Fibroblast of lung (primary cell): ENCODE measurements at regions not wholly inside any gene's neighbourhood (a gene's known extent, or its start where the extent isn't known, plus 50 kb on each side); places are given as distances from the start of the nearest gene placed in this dataset.

Experiments used
- DNase-seq, 2 donors: peaks; one replicate each; pipeline versions ENCODE4 v3.0.0 to v3.0.0-alpha.2; 2010; ENCODE audit warnings: low read depth in 2 of 2
- H2AFZ ChIP-seq: 2 replicates; pipeline ENCODE4 v1.5.1; 2012; ENCODE audit warnings: low read length, control low read depth, inconsistent platforms
- H3K27ac ChIP-seq: 2 replicates; pipeline ENCODE4 v1.5.1; 2011; ENCODE audit warnings: low read length, control low read depth; ENCODE audit not compliant: insufficient read depth
- H3K27me3 ChIP-seq: 2 replicates; pipeline ENCODE4 v1.5.1; 2011; ENCODE audit warnings: mild to moderate bottlenecking, low read length; ENCODE audit not compliant: control insufficient read depth, insufficient read depth
- H3K36me3 ChIP-seq: 2 replicates; pipeline ENCODE4 v1.5.1; 2011; ENCODE audit warnings: low read length; ENCODE audit not compliant: control insufficient read depth, insufficient read depth
- H3K4me1 ChIP-seq: 2 replicates; pipeline ENCODE4 v1.5.1; 2011; ENCODE audit warnings: low read length; ENCODE audit not compliant: control insufficient read depth, insufficient read depth; ENCODE audit errors: extremely low read depth
- H3K4me2 ChIP-seq: 2 replicates; pipeline ENCODE4 v1.5.1; 2011; ENCODE audit warnings: low read length, control low read depth; ENCODE audit not compliant: insufficient read depth; ENCODE audit errors: extremely low read depth
- H3K4me3 ChIP-seq, 4 experiments: fragments of 200-600 bp in 1 of 4; sonication (generic) in 1 of 4; replicated peaks in 1 of 4; 2 replicates each; pipeline ENCODE4 v1.5.1; 2011 to 2016; ENCODE audit warnings: low read length in 4 of 4, low read depth in 3 of 4, mild to moderate bottlenecking in 3 of 4, control low read depth in 2 of 4, inconsistent platforms in 1 of 4, mixed read lengths in 1 of 4; ENCODE audit not compliant: insufficient read depth in 1 of 4; ENCODE audit errors: control extremely low read depth in 1 of 4
- H3K79me2 ChIP-seq: 2 replicates; pipeline ENCODE4 v1.5.1; 2012; ENCODE audit warnings: mild to moderate bottlenecking, low read length, inconsistent platforms; ENCODE audit not compliant: control insufficient read depth, insufficient read depth
- H3K9ac ChIP-seq: 2 replicates; pipeline ENCODE4 v1.5.1; 2011; ENCODE audit warnings: mild to moderate bottlenecking, low read length, control low read depth; ENCODE audit not compliant: insufficient read depth
- H3K9me3 ChIP-seq: 2 replicates; pipeline ENCODE4 v1.5.1; 2012; ENCODE audit warnings: low read depth, low read length; ENCODE audit not compliant: control insufficient read depth, insufficient read depth
- H4K20me1 ChIP-seq: 2 replicates; pipeline ENCODE4 v1.5.1; 2011; ENCODE audit warnings: low read length; ENCODE audit not compliant: control insufficient read depth, insufficient read depth; ENCODE audit errors: extremely low read depth
- EZH2 ChIP-seq: IDR thresholded peaks from 2 replicates; pipeline ENCODE4 v1.5.1; 2012; ENCODE audit warnings: low read length, control low read depth, mild to moderate bottlenecking; ENCODE audit errors: missing control alignments
- TF ChIP-seq, protein P1 (sequence below), 2 donors: IDR thresholded peaks in 1 of 2; conservative IDR thresholded peaks in 1 of 2; 1 replicate in 1 of 2; 2 replicates in 1 of 2; pipeline ENCODE4 v1.5.1; 2011 to 2012; ENCODE audit warnings: low read length in 2 of 2, control low read depth in 1 of 2, inconsistent platforms in 1 of 2, low read depth in 1 of 2, mild to moderate bottlenecking in 1 of 2

DNA sequence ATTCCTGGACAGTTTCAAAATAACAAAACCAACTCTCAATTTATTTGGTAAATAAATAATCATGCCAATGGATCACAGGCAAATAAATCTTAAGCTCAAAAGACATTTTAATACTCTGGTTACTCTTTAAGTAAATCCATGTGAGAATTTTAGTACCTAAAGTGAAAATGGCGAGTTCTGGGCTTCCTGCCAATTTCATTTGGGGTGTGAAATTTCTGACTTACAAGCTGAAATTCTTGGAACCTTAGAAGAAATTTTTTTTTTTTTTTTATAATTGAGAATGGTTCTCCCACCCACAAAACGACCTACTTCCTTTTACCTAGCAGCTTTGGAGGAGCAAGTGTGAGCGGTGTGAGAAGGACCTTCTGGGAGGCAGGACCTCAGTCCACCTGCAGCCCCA, 354.5 kb upstream of the NBEA start:
- no peak overlapping the region for H3K4me2 ChIP-seq
- H3K27ac ChIP-seq, result no peak overlapping the region
- H3K79me2 ChIP-seq, result no peaks in the 10 kb centered on the region
- no peak overlapping the region for H2AFZ ChIP-seq
- DNase-seq, result no peak
- TF ChIP-seq EZH2, result no peak
- TF ChIP-seq, protein P1, sequence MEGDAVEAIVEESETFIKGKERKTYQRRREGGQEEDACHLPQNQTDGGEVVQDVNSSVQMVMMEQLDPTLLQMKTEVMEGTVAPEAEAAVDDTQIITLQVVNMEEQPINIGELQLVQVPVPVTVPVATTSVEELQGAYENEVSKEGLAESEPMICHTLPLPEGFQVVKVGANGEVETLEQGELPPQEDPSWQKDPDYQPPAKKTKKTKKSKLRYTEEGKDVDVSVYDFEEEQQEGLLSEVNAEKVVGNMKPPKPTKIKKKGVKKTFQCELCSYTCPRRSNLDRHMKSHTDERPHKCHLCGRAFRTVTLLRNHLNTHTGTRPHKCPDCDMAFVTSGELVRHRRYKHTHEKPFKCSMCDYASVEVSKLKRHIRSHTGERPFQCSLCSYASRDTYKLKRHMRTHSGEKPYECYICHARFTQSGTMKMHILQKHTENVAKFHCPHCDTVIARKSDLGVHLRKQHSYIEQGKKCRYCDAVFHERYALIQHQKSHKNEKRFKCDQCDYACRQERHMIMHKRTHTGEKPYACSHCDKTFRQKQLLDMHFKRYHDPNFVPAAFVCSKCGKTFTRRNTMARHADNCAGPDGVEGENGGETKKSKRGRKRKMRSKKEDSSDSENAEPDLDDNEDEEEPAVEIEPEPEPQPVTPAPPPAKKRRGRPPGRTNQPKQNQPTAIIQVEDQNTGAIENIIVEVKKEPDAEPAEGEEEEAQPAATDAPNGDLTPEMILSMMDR (conservative IDR thresholded peaks at IDR 0.05 in 1 of 2, IDR thresholded peaks at IDR 0.05 in 1 of 2; ENCODE audit: low read depth in 1 of 2, low read length in 2 of 2), result no peak
- H3K9ac ChIP-seq, result no peak overlapping the region
- H3K4me1 ChIP-seq, result no peaks in the 10 kb centered on the region
- no peak overlapping the region for H3K4me3 ChIP-seq
- no peaks in the 10 kb centered on the region for H3K9me3 ChIP-seq
- H3K36me3 ChIP-seq, result no peaks in the 10 kb centered on the region
- H4K20me1 ChIP-seq, result no peaks in the 10 kb centered on the region
- no peaks in the 10 kb centered on the region for H3K27me3 ChIP-seq

- TF ChIP-seq, protein P1 (conservative IDR thresholded peaks at IDR 0.05 in 1 of 2, IDR thresholded peaks at IDR 0.05 in 1 of 2; ENCODE audit: low read depth in 1 of 2, low read length in 2 of 2), result no peak
- no peak for TF ChIP-seq EZH2
- DNase-seq, result no peak
- Histone ChIP-seq H2AFZ (no peak overlapping the region), H3K79me2 (no peaks in the 10 kb centered on the region), H3K4me1 (no peaks in the 10 kb centered on the region), H4K20me1 (no peaks in the 10 kb centered on the region), H3K36me3 (no peaks in the 10 kb centered on the region), H3K9ac (no peak overlapping the region), H3K27me3 (no peaks in the 10 kb centered on the region), H3K27ac (no peak overlapping the region), H3K4me3 (no peak overlapping the region), H3K4me2 (no peak overlapping the region), H3K9me3 (no peaks in the 10 kb centered on the region)
Measured at GRCh38 chr13:34588362-34588761, 353.7 kb upstream of the NBEA start.

GRCh38 chr13:34589581-34589980, 352.5 kb upstream of the NBEA start:
- H2AFZ ChIP-seq, result no peak overlapping the region
- H3K27ac ChIP-seq, result no peak overlapping the region
- no peak overlapping the region for H3K4me2 ChIP-seq
- H3K36me3 ChIP-seq, result no peaks in the 10 kb centered on the region
- no peaks in the 10 kb centered on the region for H3K79me2 ChIP-seq
- no peaks in the 10 kb centered on the region for H3K27me3 ChIP-seq
- no peak overlapping the region for H3K4me3 ChIP-seq
- no peaks in the 10 kb centered on the region for H3K9me3 ChIP-seq
- TF ChIP-seq, protein P1 (conservative IDR thresholded peaks at IDR 0.05 in 1 of 2, IDR thresholded peaks at IDR 0.05 in 1 of 2; ENCODE audit: low read depth in 1 of 2, low read length in 2 of 2), result no peak
- no peak for TF ChIP-seq EZH2
- DNase-seq, result no peak
- no peaks in the 10 kb centered on the region for H4K20me1 ChIP-seq
- H3K9ac ChIP-seq, result no peak overlapping the region
- no peaks in the 10 kb centered on the region for H3K4me1 ChIP-seq
